Naive thymus-derived CD8-positive, alpha-beta T cell (primary cell): ENCODE measurements at regions not wholly inside any gene's neighbourhood (a gene's known extent, or its start where the extent isn't known, plus 50 kb on each side); places are given as distances from the start of the nearest gene placed in this dataset.
A peak's percentile ranks its signal among the peaks of the same experiment; 100 is the strongest.

ENCODE experiments used
- ATAC-seq, 2 donors: fragments of 150-1000 bp; cut with Tn5 transposase in 1 of 2; sonication (Bioruptor Pico), chemical (Tn5 transposase) in 1 of 2; 1 replicate in 1 of 2; 2 replicates in 1 of 2; pipeline ENCODE4 v1.10.0; 2021; ENCODE audit warnings: mild to moderate bottlenecking in 2 of 2, moderate library complexity in 2 of 2
- POLR2A ChIA-PET: fragments of 350-600 bp; sonication (Branson Sonifier 250); formaldehyde crosslinking; loops from one replicate; lab custom pipeline; 2021; ENCODE audit warnings: antibody characterized with exemption; lab: Charles Lee
- DNase-seq, 10 donors: peaks; one replicate each; pipeline versions ENCODE4 v3.0.0 to v3.0.0-alpha.2; 2020 to 2022
- H3K27ac Mint-ChIP-seq, 10 donors: one replicate each; pipeline ENCODE4 v1.8.0; 2020 to 2022; ENCODE audit warnings: mild to moderate bottlenecking in 10 of 10, mixed read lengths in 10 of 10, moderate library complexity in 4 of 10, inconsistent platforms in 1 of 10
- H3K27me3 Mint-ChIP-seq, 5 donors: one replicate each; pipeline ENCODE4 v1.8.0; 2021 to 2022; ENCODE audit warnings: mixed read lengths in 5 of 5
- H3K36me3 Mint-ChIP-seq, 3 donors: one replicate each; pipeline ENCODE4 v1.8.0; 2020 to 2022; ENCODE audit warnings: mixed read lengths in 3 of 3, mild to moderate bottlenecking in 2 of 3, inconsistent platforms in 1 of 3
- H3K4me1 Mint-ChIP-seq, 4 donors: one replicate each; pipeline ENCODE4 v1.8.0; 2021 to 2022; ENCODE audit warnings: mixed read lengths in 4 of 4
- H3K4me3 Mint-ChIP-seq, 10 donors: one replicate each; pipeline ENCODE4 v1.8.0; 2020 to 2022; ENCODE audit warnings: mild to moderate bottlenecking in 10 of 10, mixed read lengths in 10 of 10, moderate library complexity in 6 of 10, inconsistent platforms in 1 of 10
- H3K9me3 Mint-ChIP-seq, 9 donors: one replicate each; pipeline ENCODE4 v1.8.0; 2020 to 2022; ENCODE audit warnings: mixed read lengths in 9 of 9, mild to moderate bottlenecking in 3 of 9, inconsistent platforms in 1 of 9, moderate library complexity in 1 of 9

DNA sequence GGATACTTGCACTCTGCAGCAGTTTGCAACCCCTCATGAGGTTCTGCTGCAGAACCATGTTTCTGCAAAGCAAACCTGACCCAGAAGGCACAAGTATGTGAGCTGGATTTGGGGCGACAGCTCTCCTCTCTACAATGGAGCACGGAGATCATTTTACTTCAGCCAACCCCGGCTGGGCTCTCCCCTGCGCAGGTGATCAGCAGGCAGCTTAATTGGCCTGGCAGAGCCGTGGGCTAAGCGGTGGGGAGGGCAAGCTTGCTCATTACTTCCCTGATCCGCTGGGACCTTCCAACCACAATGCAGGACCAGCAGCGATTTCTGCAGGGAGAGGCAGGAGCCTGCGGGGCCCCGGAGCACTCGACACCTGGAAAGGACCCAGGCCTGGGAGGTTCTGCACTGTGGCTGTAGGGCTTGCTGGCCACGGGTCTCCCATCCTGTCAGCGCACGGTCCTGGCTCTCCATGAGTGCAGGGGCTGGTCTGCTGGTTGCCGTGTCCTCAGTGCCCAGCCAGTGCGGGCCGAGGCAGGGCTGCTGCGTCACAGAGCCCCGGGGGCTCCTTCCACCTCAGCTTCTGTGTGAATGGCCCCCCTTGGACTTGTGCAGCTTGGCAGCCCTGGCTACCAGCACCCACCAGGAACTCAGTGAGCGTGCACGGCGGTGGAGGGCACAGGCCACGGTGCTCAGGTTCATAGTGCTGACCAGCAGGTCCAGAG lies 51.8 kb upstream of the RAPGEF1 start:
- DNase-seq (peak in 1 of 10 donors; percentile 27), ATAC-seq (no peak)
- Mint-ChIP-seq H3K36me3 (peaks cover 0 to 4% (median 0%) of the 10 kb centered on the region in 3 donors), H3K27ac (no peak overlapping the region), H3K4me3 (no peak overlapping the region), H3K9me3 (peaks cover 0 to 4% (median 0%) of the 10 kb centered on the region in 9 donors), H3K27me3 (peaks cover 16 to 84% (median 38%) of the 10 kb centered on the region in 5 donors), H3K4me1 (peaks cover 0 to 6% (median under 1%) of the 10 kb centered on the region in 4 donors)
- POLR2A ChIA-PET = no interaction called here
